GM10266 (cell line): ENCODE measurements at regions not wholly inside any gene's neighbourhood (a gene's known extent, or its start where the extent isn't known, plus 50 kb on each side); places are given as distances from the start of the nearest gene placed in this dataset.

Experiments used
- DNase-seq: peaks from one replicate; pipeline ENCODE4 v3.0.0; 2012; ENCODE audit errors: extremely low spot score
- CTCF ChIP-seq: IDR thresholded peaks from 2 replicates; pipeline ENCODE4 v1.5.1; 2012; ENCODE audit warnings: mild to moderate bottlenecking, low read depth; ENCODE audit not compliant: control insufficient read depth, insufficient read depth; ENCODE audit errors: missing control alignments

GRCh38 chr3:188964957-188965356, 206.8 kb upstream of the TPRG1 start:
- no peak for TF ChIP-seq CTCF

GRCh38 chr3:188972310-188972709, 199.5 kb upstream of the TPRG1 start:
- DNase-seq, result no peak
- TF ChIP-seq CTCF, result no peak

More at GRCh38 chr3:188964957-188965356, 206.8 kb upstream of the TPRG1 start:
- no peak for DNase-seq

- no peak for DNase-seq
Observed at GRCh38 chr3:188974856-188975599, 196.7 kb upstream of the TPRG1 start.

GRCh38 chr3:188975600-188976314, 196.0 kb upstream of the TPRG1 start:
- no peak for DNase-seq
- no peak for TF ChIP-seq CTCF

More at GRCh38 chr3:188974856-188975599, 196.7 kb upstream of the TPRG1 start:
- no peak for TF ChIP-seq CTCF

GRCh38 chr3:188976407-188976806, 195.4 kb upstream of the TPRG1 start:
- no peak for DNase-seq
- no peak for TF ChIP-seq CTCF

GRCh38 chr3:188978421-188979171, 193.2 kb upstream of the TPRG1 start:
- no peak for DNase-seq
- no peak for TF ChIP-seq CTCF
